OCI-LY1 (cell line): ENCODE measurements at regions not wholly inside any gene's neighbourhood (a gene's known extent, or its start where the extent isn't known, plus 50 kb on each side); places are given as distances from the start of the nearest gene placed in this dataset.

ENCODE experiments used
- H2AFZ ChIP-seq: fragments of 200-600 bp; sonication (generic), shearing (Covaris generic); 2 replicates; pipeline ENCODE4 v1.6.0; 2014; ENCODE audit warnings: antibody characterized with exemption, mild to moderate bottlenecking, low read length
- H3F3A ChIP-seq: fragments of 200-600 bp; sonication (generic), shearing (Covaris generic); 2 replicates; pipeline ENCODE4 v1.6.0; 2014; ENCODE audit warnings: mild to moderate bottlenecking, antibody characterized with exemption, low read length, moderate library complexity; ENCODE audit not compliant: insufficient read depth
- H3K27ac ChIP-seq: fragments of 200-600 bp; sonication (generic); 2 replicates; pipeline ENCODE4 v1.5.1; 2014; ENCODE audit warnings: low read length, mixed run types, mild to moderate bottlenecking, low read depth; ENCODE audit not compliant: poor library complexity, severe bottlenecking
- H3K27me3 ChIP-seq: fragments of 200-600 bp; sonication (generic); 2 replicates; pipeline ENCODE4 v1.6.0; 2014; ENCODE audit warnings: antibody characterized with exemption, mild to moderate bottlenecking, low read length, moderate library complexity; ENCODE audit not compliant: insufficient read depth
- H3K36me3 ChIP-seq: fragments of 200-600 bp; sonication (generic); 2 replicates; pipeline ENCODE4 v1.6.1; 2014; ENCODE audit warnings: mild to moderate bottlenecking, antibody characterized with exemption, low read length, moderate library complexity, mixed read lengths; ENCODE audit not compliant: insufficient read depth
- H3K4me1 ChIP-seq: fragments of 200-600 bp; sonication (generic); 2 replicates; pipeline ENCODE4 v1.5.1; 2014; ENCODE audit warnings: mild to moderate bottlenecking, low read length, moderate library complexity; ENCODE audit not compliant: insufficient read depth, severe bottlenecking
- H3K4me2 ChIP-seq: fragments of 200-600 bp; sonication (generic), shearing (Covaris generic); 2 replicates; pipeline ENCODE4 v1.6.1; 2014; ENCODE audit warnings: low read length
- H3K4me3 ChIP-seq: fragments of 200-600 bp; sonication (generic); 2 replicates; pipeline ENCODE4 v1.5.1; 2014; ENCODE audit warnings: low read length, low read depth, mild to moderate bottlenecking, mixed read lengths; ENCODE audit not compliant: poor library complexity, severe bottlenecking
- H3K79me2 ChIP-seq: fragments of 200-600 bp; shearing (Covaris generic); 2 replicates; pipeline ENCODE4 v1.6.1; 2016; ENCODE audit warnings: mixed run types, low read length, mixed read lengths; ENCODE audit not compliant: insufficient read depth
- H3K9ac ChIP-seq: fragments of 200-600 bp; sonication (generic), shearing (Covaris generic); 2 replicates; pipeline ENCODE4 v1.6.1; 2014; ENCODE audit warnings: mild to moderate bottlenecking, low read length, mixed read lengths
- H3K9me2 ChIP-seq: fragments of 200-600 bp; sonication (generic), shearing (Covaris generic); 2 replicates; pipeline ENCODE4 v1.6.1; 2014; ENCODE audit warnings: low read depth, mild to moderate bottlenecking, low read length, mixed read lengths
- H3K9me3 ChIP-seq: fragments of 200-600 bp; shearing (Covaris generic); 2 replicates; pipeline ENCODE4 v1.6.1; 2014; ENCODE audit warnings: low read length, mixed read lengths
- H4K20me1 ChIP-seq: fragments of 200-600 bp; sonication (generic), shearing (Covaris generic); 2 replicates; pipeline ENCODE4 v1.6.0; 2016; ENCODE audit warnings: mild to moderate bottlenecking, low read length; ENCODE audit not compliant: insufficient read depth
- CTCF ChIP-seq: fragments of 200-600 bp; sonication (generic), shearing (Covaris generic); IDR thresholded peaks from 2 replicates; pipeline ENCODE4 v1.5.1; 2017; ENCODE audit warnings: mild to moderate bottlenecking, antibody characterized with exemption, low read length, moderate library complexity, mixed read lengths
- EZH2 ChIP-seq: fragments of 200-600 bp; sonication (generic), shearing (Covaris generic); IDR thresholded peaks from 2 replicates; pipeline ENCODE4 v1.8.0; 2017; ENCODE audit warnings: borderline replicate concordance, mixed run types, mild to moderate bottlenecking, antibody characterized with exemption, low read length, moderate library complexity, mixed read lengths

GRCh38 chr4:65973186-65973585, 302.9 kb upstream of the EPHA5 start:
- no peak overlapping the region for H3K4me3 ChIP-seq
- H3K9ac ChIP-seq: no peak overlapping the region
- no peak for TF ChIP-seq CTCF
- no peak for TF ChIP-seq EZH2
- no peaks in the 10 kb centered on the region for H4K20me1 ChIP-seq
- no peaks in the 10 kb centered on the region for H3K36me3 ChIP-seq
- no peaks in the 10 kb centered on the region for H3K79me2 ChIP-seq
- no peaks in the 10 kb centered on the region for H3K27me3 ChIP-seq
- H2AFZ ChIP-seq: no peak overlapping the region
- H3K4me1 ChIP-seq: no peaks in the 10 kb centered on the region
- H3K9me3 ChIP-seq: no peaks in the 10 kb centered on the region
- H3K27ac ChIP-seq: no peak overlapping the region
- no peak overlapping the region for H3K4me2 ChIP-seq
- H3F3A ChIP-seq: no peaks in the 10 kb centered on the region
- H3K9me2 ChIP-seq: no peaks in the 10 kb centered on the region

GRCh38 chr4:65971686-65972085, 301.4 kb upstream of the EPHA5 start:
- Histone ChIP-seq H3K9ac (no peak overlapping the region), H3K27ac (no peak overlapping the region), H3K4me2 (no peak overlapping the region), H3K4me3 (no peak overlapping the region), H3F3A (no peaks in the 10 kb centered on the region), H4K20me1 (no peaks in the 10 kb centered on the region), H3K9me3 (no peaks in the 10 kb centered on the region), H3K79me2 (no peaks in the 10 kb centered on the region), H3K9me2 (no peaks in the 10 kb centered on the region), H2AFZ (no peak overlapping the region), H3K4me1 (no peaks in the 10 kb centered on the region), H3K27me3 (no peaks in the 10 kb centered on the region), H3K36me3 (no peaks in the 10 kb centered on the region)
- TF ChIP-seq CTCF (no peak), EZH2 (no peak)

- Histone ChIP-seq H3F3A (no peaks in the 10 kb centered on the region), H3K27ac (no peak overlapping the region), H3K9ac (no peak overlapping the region), H3K36me3 (no peaks in the 10 kb centered on the region), H3K27me3 (no peaks in the 10 kb centered on the region), H3K4me2 (no peak overlapping the region), H3K4me3 (no peak overlapping the region), H2AFZ (no peak overlapping the region), H3K79me2 (no peaks in the 10 kb centered on the region), H4K20me1 (no peaks in the 10 kb centered on the region), H3K9me2 (no peaks in the 10 kb centered on the region), H3K4me1 (no peaks in the 10 kb centered on the region), H3K9me3 (no peaks in the 10 kb centered on the region)
- no peak for TF ChIP-seq CTCF
- no peak for TF ChIP-seq EZH2
Measured at GRCh38 chr4:65968831-65969558, 298.7 kb upstream of the EPHA5 start.
